ENCODE measurements at regions not wholly inside any gene's neighbourhood (a gene's known extent, or its start where the extent isn't known, plus 50 kb on each side); places are given as distances from the start of the nearest gene placed in this dataset.

- Histone ChIP-seq H3K36me3 (ENCODE audit: control insufficient read depth in 2 of 2, insufficient read depth in 2 of 2, low read length in 1 of 2) (no peaks in the 10 kb centered on the region), H3K79me2 (ENCODE audit: control insufficient read depth, insufficient read depth, low read length) (no peaks in the 10 kb centered on the region), H2AFZ (ENCODE audit: control insufficient read depth, low read depth, low read length) (no peak overlapping the region), H3K9ac (ENCODE audit: control insufficient read depth, insufficient read depth, low read length) (no peak overlapping the region), H3K4me2 (ENCODE audit: control insufficient read depth, insufficient read depth) (no peak overlapping the region), H3K4me3 (no peak overlapping the region), H4K20me1 (ENCODE audit: control insufficient read depth, insufficient read depth) (no peaks in the 10 kb centered on the region), H3K9me3 (replicated peaks; ENCODE audit: control insufficient read depth, insufficient read depth, low read length) (no peaks in the 10 kb centered on the region), H3K27me3 (replicated peaks in 1 of 2; ENCODE audit: control insufficient read depth in 2 of 2, insufficient read depth in 2 of 2, low read length in 1 of 2) (no peaks in the 10 kb centered on the region), H3K4me1 (ENCODE audit: control insufficient read depth, insufficient read depth, low read length) (no peaks in the 10 kb centered on the region), H3K27ac (ENCODE audit: control insufficient read depth, insufficient read depth) (no peak overlapping the region)
- in situ Hi-C loops (cut with MboI) = no loop called here
- TF ChIP-seq ESRRA (IDR thresholded peaks at IDR 0.05; ENCODE audit: low read length) (no peak), SMARCA5 (IDR thresholded peaks at IDR 0.05) (no peak), SPI1 (IDR thresholded peaks at IDR 0.05; ENCODE audit: borderline replicate concordance, insufficient read depth, low read depth, low read length) (no peak), YBX1 (IDR thresholded peaks at IDR 0.05) (no peak), CEBPZ (IDR thresholded peaks at IDR 0.05; ENCODE audit: low read depth, low read length) (no peak), PAX8 (IDR thresholded peaks at IDR 0.05) (no peak), KLF5 (IDR thresholded peaks at IDR 0.05; ENCODE audit: partially characterized antibody) (no peak), JUNB (IDR thresholded peaks at IDR 0.05) (no peak)
- TF ChIP-seq, protein P1, sequence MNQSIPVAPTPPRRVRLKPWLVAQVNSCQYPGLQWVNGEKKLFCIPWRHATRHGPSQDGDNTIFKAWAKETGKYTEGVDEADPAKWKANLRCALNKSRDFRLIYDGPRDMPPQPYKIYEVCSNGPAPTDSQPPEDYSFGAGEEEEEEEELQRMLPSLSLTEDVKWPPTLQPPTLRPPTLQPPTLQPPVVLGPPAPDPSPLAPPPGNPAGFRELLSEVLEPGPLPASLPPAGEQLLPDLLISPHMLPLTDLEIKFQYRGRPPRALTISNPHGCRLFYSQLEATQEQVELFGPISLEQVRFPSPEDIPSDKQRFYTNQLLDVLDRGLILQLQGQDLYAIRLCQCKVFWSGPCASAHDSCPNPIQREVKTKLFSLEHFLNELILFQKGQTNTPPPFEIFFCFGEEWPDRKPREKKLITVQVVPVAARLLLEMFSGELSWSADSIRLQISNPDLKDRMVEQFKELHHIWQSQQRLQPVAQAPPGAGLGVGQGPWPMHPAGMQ (IDR thresholded peaks at IDR 0.05; ENCODE audit: borderline replicate concordance) = no peak
- POLR2A ChIA-PET = no interaction called here
- intact Hi-C loops (cut with micrococcal nuclease; ENCODE audit: unreplicated experiment) = no loop called here
- no peak for FAIRE-seq
- ATAC-seq = peak; percentile 52
- WGBS (ENCODE audit: insufficient coverage, insufficient replicate concordance, low lambda C conversion rate, missing lambda C conversion rate) = 2% methylated on average over 3 of the region's 3 CpGs
- SMC1A ChIA-PET (ENCODE audit: uncharacterized antibody, unreplicated experiment) = no interaction called here
- RAD21 ChIA-PET (ENCODE audit: unreplicated experiment) = no interaction called here
- CTCF ChIA-PET = no interaction called here
- DNase-seq (ENCODE audit: low read depth, low spot score) = no peak
- no TSS peak for BruUV-seq (replicated peaks)
Measured at GRCh38 chr3:76859596-76859995, 180.3 kb upstream of the ROBO2 start.
